GM21717 (cell line): ENCODE measurements at regions not wholly inside any gene's neighbourhood (a gene's known extent, or its start where the extent isn't known, plus 50 kb on each side); places are given as distances from the start of the nearest gene placed in this dataset.
"Not testable (repeated sequence)": the region's sequence is repeated elsewhere in the genome, so short reads cannot be mapped to it uniquely, and the experiment has no call there.

Source experiments
- ATAC-seq: cut with Tn5 transposase; IDR thresholded peaks from one replicate; pipeline ENCODE4 v1.9.1; 2021; ENCODE audit warnings: mild to moderate bottlenecking, moderate library complexity; ENCODE audit not compliant: unreplicated experiment

- ATAC-seq: no peak
Observed at GRCh38 chr12:89230376-89231315, 121.7 kb downstream of the DUSP6 start.

- ATAC-seq: no peak
Observed at GRCh38 chr12:89228491-89228890, 123.8 kb downstream of the DUSP6 start.

GRCh38 chr12:89227774-89228173 lies 124.5 kb downstream of the DUSP6 start:
- ATAC-seq: no peak

- ATAC-seq: peak; percentile 71
Observed at GRCh38 chr12:89225808-89226411, 126.4 kb downstream of the DUSP6 start.

GRCh38 chr12:89225401-89225800 lies 126.9 kb downstream of the DUSP6 start:
- peak; percentile 71 for ATAC-seq

- ATAC-seq: not testable (repeated sequence)
Observed at GRCh38 chr12:89222580-89222979, 129.7 kb downstream of the DUSP6 start.

GRCh38 chr12:89217472-89217871 lies 134.8 kb downstream of the DUSP6 start:
- no peak for ATAC-seq

GRCh38 chr12:89216211-89216952 lies 135.9 kb downstream of the DUSP6 start:
- no peak for ATAC-seq

- no peak for ATAC-seq
Observed at GRCh38 chr12:89215196-89215595, 137.1 kb downstream of the DUSP6 start.

GRCh38 chr12:89213747-89214146 lies 138.6 kb downstream of the DUSP6 start:
- ATAC-seq: no peak

- ATAC-seq: no peak
Observed at GRCh38 chr12:89213139-89213538, 139.2 kb downstream of the DUSP6 start.

- no peak for ATAC-seq
Observed at GRCh38 chr12:89212339-89212771, 139.9 kb downstream of the DUSP6 start.

- ATAC-seq: no peak
Observed at GRCh38 chr12:89211456-89211855, 140.8 kb downstream of the DUSP6 start.

- ATAC-seq: no peak
Observed at GRCh38 chr12:89210277-89210676, 142.0 kb downstream of the DUSP6 start.

GRCh38 chr12:89208661-89209096 lies 143.6 kb downstream of the DUSP6 start:
- no peak for ATAC-seq

GRCh38 chr12:89206390-89206789 lies 145.9 kb downstream of the DUSP6 start:
- no peak for ATAC-seq

- no peak for ATAC-seq
Observed at GRCh38 chr12:89205517-89205916, 146.8 kb downstream of the DUSP6 start.

- no peak for ATAC-seq
Observed at GRCh38 chr12:89203144-89203543, 149.2 kb downstream of the DUSP6 start.

GRCh38 chr12:89200217-89200616 lies 152.1 kb downstream of the DUSP6 start:
- no peak for ATAC-seq

- ATAC-seq: no peak
Observed at GRCh38 chr12:89195470-89195869, 156.8 kb downstream of the DUSP6 start.

- no peak for ATAC-seq
Observed at GRCh38 chr12:89194683-89195082, 157.6 kb downstream of the DUSP6 start.
